Fibroblast of skin of left biceps (primary cell): ENCODE measurements at regions not wholly inside any gene's neighbourhood (a gene's known extent, or its start where the extent isn't known, plus 50 kb on each side); places are given as distances from the start of the nearest gene placed in this dataset.
"Not testable (repeated sequence)": the region's sequence is repeated elsewhere in the genome, so short reads cannot be mapped to it uniquely, and the experiment has no call there.

Source experiments
- DNase-seq, 2 experiments: peaks; one replicate each; pipeline ENCODE4 v3.0.0-alpha.2; 2013; ENCODE audit warnings: low read depth in 2 of 2

GRCh38 chr15:62365795-62366442, 200.8 kb upstream of the C2CD4B start:
- DNase-seq = no peak

DNA sequence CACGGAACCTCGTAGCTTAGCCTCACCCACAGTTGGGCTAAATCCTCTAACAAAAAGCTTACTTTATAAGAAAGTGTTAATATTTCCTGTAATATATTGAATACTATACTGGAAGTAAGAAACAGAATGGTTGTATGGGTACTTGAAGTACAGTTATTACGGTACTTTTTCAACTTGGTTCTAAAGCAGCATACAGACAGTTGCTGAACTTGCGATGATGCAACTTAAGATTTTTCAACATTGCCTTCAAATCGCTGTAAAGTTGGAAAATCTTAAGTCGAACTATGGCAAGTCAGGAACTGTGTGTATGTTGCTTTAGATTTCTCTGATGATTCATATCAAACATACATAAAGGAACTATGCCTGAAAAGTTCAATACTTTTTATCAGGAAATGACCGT, 204.4 kb upstream of the C2CD4B start:
- no peak for DNase-seq

- not testable (repeated sequence) for DNase-seq
These were observed 206.6 kb upstream of the C2CD4B start for GRCh38 chr15:62371683-62372082.

DNA sequence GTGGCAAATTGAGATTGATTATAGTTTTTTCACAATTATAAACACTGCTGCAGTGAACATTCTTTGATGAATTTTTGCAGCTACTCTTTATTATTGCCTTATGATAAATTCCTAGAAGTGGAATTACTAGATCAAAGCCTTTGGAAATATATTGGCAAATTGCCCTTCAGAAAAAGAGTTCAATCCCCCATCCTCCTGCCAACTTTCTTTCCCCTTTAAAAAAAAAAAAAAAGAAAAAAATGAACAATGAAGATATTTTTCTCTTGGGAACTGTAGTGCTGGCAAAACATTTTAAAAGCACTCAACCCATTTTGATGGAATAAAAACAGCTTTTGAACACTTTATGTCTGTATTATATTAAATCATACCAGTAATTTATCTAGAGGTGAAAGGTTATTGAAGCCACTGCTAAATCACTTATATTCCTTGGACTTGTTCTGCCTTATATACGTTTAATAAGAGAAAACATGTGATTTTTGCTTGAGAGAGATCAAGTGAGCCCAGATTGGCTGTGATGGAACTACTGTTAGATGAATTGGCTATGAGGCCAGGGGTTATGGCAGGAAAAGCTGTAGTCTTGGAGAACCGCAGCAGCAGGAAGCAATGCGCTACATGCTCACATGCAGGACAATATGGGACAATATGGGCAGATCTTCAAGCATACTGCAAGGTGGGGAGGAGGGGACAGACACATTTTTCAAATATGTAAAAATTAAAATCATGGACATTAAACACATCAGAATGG, 212.8 kb upstream of the C2CD4B start:
- DNase-seq = no peak

DNA sequence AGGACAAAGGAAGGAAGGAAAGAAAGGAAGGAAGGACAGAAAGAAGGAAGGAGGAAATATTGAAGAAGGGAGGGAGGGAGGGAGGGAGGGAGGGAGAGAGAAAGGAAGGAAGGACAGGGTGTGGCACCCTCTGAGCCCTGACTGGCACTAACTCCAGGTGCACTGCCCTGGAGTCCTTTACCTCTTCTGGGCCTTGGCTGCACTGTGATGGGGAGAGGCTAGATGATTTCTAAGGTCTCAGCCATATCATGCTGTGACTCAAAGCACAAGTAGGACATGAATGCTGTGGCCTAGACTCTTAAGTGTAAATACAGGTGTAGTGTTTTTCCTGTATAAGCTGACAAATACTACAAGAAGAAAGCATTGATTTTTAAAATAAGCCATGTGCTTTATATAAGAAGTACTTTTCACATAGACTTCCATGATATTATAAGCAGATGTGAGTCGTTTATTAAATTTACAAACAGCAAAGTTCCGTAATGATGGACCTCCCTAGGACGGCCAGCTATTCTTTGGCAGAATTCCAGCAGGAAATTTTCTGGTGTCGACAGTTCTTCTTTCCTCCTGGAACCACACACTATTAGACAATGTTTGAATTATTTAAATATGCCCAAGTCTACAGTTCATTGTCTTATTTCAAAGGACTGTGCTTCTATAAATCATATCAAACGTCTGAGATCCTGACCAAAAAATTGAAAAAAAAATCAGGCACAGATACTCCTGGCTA, 213.8 kb upstream of the C2CD4B start:
- DNase-seq = no peak

DNA sequence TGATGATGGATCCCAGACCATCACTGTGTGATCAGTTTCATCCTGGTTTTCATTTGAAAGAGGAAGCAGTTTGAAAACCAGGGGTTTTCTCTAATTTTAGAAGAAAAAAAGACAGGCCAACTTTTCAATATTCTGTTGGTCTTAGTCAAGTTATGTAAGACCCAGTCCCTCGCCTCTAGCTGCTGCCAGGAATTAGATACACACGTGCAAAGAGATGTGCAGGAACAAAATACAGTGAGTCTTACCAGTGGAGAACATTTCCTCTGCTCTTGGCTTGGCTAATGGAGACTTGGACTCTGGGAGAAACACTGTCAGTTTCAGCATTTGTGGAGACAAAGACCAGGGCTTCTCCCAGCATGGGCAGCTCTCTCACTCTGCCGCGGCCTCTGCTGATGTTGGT, 214.9 kb upstream of the C2CD4B start:
- DNase-seq = no peak

DNA sequence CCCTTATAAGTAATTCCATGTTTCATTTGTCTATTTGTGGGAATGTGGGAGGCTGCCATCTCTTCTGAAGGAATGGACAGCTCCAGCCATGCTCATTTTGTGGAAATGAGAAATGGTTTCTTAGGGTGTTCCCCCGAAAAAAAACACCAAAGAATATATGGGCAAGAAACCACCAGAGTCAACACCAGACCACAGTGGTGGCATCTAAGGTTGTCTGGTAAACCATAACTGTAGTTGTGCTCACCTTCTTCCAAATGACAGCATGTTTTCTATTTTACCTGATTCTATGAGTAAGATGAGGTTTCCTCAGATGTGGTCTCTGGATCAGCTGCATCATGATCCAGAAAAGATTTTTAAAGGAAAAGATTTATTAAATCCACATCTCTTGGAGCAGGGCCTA, 217.0 kb upstream of the C2CD4B start:
- no peak for DNase-seq

DNA sequence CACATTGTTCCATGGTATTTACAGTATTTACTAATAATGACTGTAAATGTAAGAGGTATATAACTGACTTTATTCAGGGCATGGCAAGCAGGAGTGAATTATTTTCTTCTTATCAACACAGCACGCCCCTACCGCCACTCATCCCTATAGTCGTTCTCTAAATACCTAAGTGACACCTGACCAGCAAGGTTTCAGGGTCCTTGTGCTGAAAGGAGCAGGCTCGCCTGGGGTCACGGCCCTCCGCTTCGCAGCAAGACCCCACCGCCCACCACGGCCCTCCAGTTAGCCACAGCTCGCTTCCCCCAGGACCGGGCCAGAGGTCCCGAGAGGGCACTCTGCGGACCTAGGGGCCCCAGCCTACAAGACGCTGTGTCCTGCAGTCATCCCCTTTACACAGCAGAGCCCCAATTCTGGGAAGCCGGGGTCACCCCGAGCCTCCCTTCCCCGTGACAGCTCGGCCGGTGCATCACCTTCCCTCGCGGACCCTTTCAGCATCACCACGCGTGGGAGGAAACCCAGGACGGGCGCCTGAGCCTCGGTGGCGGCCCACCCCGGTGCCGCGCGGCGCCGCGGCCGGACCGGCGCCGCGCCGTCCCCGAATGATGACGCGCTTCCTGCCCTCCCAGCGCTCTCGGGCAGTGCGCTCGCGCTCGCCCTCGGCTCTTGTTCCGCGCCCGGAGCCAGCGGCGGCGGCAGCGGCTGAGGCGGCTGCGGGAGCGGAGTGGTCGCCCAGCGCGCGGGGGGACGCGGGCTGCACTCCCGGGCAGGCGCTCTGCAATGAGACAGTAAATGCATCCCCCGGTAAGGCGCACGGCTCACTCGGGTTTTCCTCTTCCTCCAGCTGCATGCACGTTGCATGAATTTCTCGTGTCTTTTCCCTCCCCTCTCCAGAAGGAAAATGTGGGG, 225.1 kb upstream of the C2CD4B start, which contains the start of gene TLN2:
Gene TLN2 (plus strand): TSS at position 666 of the 906 bp plus-strand sequence.
- no peak for DNase-seq

DNA sequence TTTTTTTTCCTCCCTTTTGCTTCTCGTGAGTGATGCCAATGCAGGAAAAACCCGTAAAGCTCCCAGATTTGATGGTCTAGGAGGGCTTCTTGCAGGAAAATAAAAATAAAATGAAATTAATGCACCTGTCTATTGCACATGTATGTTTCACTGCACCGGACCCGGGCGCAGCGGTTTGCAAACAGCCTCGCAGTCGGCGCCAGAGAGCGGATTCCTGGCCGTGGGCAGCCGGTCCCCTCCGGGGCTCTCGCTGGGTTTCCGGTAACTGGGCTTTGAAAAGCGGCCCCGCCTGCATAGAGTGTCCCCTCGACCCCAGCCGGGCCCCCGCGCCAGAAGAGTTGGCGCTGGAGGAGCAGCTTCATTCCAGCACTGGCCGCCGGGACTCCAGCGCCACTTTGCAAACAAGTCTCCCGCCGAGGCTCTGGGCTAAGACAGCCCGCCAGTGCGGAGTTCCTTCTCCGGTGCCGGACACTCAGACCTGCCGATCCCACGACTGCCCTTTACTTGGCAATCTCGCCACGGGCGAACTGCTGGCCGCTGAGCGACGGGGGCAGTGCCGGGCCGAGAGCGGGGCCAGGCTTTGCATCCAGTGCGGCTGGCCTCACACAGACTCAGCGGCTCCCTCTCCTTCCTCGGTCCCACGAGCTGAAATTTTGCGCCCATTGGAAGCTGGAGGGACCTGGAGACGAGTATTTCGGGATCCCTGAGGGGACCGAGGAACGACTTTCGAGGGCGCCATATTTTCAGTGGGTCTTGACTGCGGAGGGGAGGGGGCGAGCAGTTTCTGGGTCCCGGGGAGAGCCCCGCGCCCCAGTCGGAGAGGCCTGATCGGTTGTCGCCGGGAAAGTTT, 225.9 kb upstream of the C2CD4B start:
- no peak for DNase-seq

DNA sequence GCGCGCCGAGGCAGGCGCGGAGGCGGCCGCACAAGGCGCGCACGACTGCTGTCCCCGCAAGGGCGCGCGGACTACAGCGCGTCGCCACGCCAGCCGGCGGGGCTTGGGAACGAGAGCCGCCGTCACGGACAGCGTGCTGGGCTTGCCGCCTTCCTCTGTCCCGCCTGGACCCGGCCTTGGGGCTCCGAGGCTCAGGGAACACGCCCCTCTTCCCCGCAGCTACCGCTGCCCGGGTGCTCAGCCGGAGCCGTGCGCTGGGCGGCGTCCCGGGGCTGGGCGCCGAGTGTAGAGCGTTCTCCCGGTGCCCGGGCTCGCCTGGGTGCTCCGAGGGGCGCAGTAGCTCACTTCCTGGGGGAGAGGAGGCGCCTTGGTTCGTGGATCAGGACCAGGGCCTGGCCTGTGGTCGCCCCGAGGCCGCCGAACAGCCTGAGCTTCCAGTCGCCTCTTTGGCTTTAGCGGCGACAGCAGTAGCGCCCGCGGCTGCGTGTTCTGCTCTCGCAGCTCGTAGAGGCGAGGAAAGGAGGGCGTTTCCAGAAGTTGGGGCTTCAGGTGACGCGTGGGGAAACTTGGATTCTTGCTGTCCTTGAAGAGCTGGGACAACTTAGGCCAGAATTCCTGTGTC, 226.7 kb upstream of the C2CD4B start:
- no peak for DNase-seq

DNA sequence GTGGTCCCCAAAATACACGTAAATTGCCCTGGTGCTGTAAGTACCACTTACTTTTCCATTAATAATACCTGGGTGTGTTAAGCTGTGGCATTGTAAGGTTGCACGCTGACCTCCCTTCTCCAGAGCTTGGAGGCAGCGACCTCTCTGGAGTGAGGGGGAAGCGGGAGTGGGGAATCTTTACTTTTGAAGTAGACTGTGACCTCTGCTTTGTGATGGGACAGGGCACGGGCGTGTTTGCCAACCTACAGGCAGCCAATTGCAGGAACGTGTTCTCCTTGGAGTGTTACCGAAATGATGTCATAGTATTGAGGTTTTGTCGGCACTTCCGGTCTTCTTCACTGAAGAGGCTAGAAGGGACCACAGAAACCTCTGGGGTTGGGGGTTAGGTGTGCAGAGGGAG, 227.3 kb upstream of the C2CD4B start:
- DNase-seq = no peak

- no peak for DNase-seq
These were observed 228.1 kb upstream of the C2CD4B start for GRCh38 chr15:62393196-62393595.

DNA sequence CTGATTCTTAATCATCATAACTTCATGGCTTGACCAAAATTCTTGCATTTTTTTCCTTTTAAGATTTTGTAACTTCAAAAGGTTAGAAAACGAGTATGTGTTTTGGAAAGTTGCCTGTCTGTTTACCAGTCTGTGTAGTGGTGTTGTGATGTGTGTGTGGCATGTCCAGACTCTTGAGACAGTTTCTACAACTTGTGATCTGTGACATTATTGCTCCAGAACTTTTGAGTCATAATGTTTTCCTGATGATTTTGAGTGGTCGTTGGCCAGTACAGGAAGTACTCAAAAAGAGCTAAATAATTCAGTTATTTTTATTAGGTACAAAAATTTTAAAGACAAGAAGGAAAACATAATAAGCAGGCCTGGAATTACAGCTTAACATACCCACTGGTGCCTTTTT, 229.0 kb upstream of the C2CD4B start:
- no peak for DNase-seq

GRCh38 chr15:62400778-62401177, 235.7 kb upstream of the C2CD4B start:
- DNase-seq = no peak

GRCh38 chr15:62402687-62403086, 237.6 kb upstream of the C2CD4B start:
- no peak for DNase-seq

- peak; percentile 45 to 47 for DNase-seq
These were observed 238.2 kb upstream of the C2CD4B start for GRCh38 chr15:62403164-62403809.

DNA sequence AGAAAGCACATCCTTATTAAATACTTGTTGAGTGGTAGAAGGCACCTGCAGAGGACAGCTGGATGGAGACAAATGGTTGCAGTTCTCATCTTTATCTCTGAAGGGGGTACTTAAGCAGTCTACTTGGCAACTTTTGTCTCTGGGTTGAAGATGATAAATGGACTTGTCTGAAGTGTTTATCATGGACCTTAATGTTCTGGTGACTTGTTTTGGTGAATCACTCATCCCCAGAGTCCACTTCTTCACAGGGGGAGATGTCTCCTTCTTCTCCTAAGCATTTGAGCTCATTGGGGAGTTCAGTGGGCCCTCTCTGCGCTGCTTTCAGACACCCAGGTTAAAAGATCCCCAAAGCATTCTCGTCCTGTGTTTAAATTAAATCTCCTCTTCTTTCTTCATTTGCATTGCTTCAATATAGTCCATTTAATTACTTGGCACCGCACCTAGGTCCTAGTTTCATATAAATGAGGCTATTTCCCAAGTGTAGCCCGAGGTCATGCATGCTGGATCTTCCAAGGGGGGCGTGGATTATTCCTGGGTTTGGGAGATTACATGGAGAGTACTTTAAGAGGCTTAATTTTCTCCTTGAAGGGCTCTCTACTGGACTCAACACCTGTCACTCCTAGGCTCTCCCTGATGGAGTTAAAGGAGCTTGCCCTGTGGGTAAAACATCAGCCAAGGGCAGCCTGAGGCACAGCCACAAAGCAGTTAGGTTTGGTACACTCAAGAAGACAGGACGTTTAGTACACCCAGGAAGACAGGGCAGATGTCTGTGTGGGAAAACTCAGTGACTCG, 239.3 kb upstream of the C2CD4B start:
- no peak for DNase-seq

GRCh38 chr15:62406305-62406891, 241.3 kb upstream of the C2CD4B start:
- DNase-seq = no peak

GRCh38 chr15:62407216-62407615, 242.1 kb upstream of the C2CD4B start:
- DNase-seq = no peak
